ENCODE measurements at regions not wholly inside any gene's neighbourhood (a gene's known extent, or its start where the extent isn't known, plus 50 kb on each side); places are given as distances from the start of the nearest gene placed in this dataset.
A peak's percentile ranks its signal among the peaks of the same experiment; 100 is the strongest.
"Not testable (repeated sequence)": the region's sequence is repeated elsewhere in the genome, so short reads cannot be mapped to it uniquely, and the experiment has no call there.

DNA sequence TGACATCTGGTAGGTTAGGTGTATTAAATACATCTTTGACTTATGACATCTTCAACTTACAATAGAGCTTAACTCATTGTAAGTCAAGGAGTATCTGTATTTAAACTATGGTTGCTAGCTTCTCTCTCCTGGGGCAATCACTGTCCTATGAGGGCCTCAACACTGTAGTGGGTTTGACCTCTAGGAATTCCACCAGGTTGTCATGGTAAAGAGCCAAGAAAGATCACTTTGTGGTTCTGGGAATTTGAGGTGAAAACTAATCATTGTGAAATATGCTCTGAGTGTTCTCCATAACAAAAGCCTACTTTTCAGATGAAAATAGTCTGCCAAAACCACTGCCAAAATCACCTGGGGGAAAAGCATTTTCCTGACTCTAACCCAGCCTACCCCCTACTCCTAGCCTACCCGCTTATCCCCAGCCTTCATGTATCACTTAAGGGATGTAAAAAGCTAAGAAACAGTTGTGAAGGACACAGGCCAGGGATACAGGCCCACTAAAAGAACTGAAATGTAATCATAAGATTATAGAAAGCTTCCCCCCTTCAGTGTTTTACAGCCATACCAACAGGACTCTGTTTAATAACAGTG, 723.8 kb downstream of the MECOM start:
- H3K9me2 ChIP-seq (replicated peaks; ENCODE audit: insufficient read depth) = no peaks in the 10 kb centered on the region
- H3K27me3 ChIP-seq = no peaks in the 10 kb centered on the region
- no peak overlapping the region for H3K4me3 ChIP-seq
- no peak overlapping the region for H3K4me2 ChIP-seq
- H3K4me1 ChIP-seq (ENCODE audit: insufficient read depth) = no peaks in the 10 kb centered on the region
- H3K27ac ChIP-seq = no peak overlapping the region
- no peak for DNase-seq (ENCODE audit: low spot score)
- no peaks in the 10 kb centered on the region for H4K20me1 ChIP-seq (ENCODE audit: insufficient read depth, poor library complexity, severe bottlenecking)
- TF ChIP-seq EZH2 (IDR thresholded peaks at IDR 0.05; ENCODE audit: borderline replicate concordance) (no peak), EZH2phosphoT487 (IDR thresholded peaks at IDR 0.05; ENCODE audit: low read depth, severe bottlenecking, unreplicated experiment) (no peak)
- TF ChIP-seq, protein P1, sequence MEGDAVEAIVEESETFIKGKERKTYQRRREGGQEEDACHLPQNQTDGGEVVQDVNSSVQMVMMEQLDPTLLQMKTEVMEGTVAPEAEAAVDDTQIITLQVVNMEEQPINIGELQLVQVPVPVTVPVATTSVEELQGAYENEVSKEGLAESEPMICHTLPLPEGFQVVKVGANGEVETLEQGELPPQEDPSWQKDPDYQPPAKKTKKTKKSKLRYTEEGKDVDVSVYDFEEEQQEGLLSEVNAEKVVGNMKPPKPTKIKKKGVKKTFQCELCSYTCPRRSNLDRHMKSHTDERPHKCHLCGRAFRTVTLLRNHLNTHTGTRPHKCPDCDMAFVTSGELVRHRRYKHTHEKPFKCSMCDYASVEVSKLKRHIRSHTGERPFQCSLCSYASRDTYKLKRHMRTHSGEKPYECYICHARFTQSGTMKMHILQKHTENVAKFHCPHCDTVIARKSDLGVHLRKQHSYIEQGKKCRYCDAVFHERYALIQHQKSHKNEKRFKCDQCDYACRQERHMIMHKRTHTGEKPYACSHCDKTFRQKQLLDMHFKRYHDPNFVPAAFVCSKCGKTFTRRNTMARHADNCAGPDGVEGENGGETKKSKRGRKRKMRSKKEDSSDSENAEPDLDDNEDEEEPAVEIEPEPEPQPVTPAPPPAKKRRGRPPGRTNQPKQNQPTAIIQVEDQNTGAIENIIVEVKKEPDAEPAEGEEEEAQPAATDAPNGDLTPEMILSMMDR (IDR thresholded peaks at IDR 0.05; ENCODE audit: poor library complexity) = no peak
- H2AFZ ChIP-seq = no peak overlapping the region
- no peaks in the 10 kb centered on the region for H3K9me3 ChIP-seq (ENCODE audit: low read depth)
- H3K79me2 ChIP-seq = no peaks in the 10 kb centered on the region
- 65% methylated on average over 1 of the region's 1 CpG for WGBS (ENCODE audit: low lambda C conversion rate, missing lambda C conversion rate)
- no peaks in the 10 kb centered on the region for H3K36me3 ChIP-seq (replicated peaks; ENCODE audit: insufficient read depth, low read depth)

DNA sequence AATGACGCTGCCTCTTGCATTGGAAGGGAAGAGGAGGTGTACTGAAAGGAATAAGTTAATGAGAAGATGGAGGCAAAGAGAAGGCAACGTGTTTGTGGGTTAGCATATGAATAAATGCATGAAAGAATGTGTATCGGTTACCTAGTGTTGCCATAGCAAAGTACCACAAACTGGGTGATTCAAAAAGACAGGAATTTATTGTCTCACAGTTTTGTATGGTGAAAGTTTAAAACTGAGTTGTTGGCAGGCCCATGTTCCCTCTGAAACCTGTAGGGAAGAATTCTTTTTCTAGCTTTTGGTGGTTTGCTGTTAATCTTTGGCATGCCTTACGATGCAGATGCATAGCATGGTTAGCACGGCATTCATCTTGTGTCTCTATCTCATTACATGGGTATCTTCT, 729.9 kb downstream of the MECOM start:
- H3K4me1 ChIP-seq (ENCODE audit: insufficient read depth) = no peaks in the 10 kb centered on the region
- H3K4me3 ChIP-seq = no peak overlapping the region
- H2AFZ ChIP-seq = no peak overlapping the region
- H3K36me3 ChIP-seq (replicated peaks; ENCODE audit: insufficient read depth, low read depth) = no peaks in the 10 kb centered on the region
- no peaks in the 10 kb centered on the region for H3K27me3 ChIP-seq
- H3K9me2 ChIP-seq (replicated peaks; ENCODE audit: insufficient read depth) = no peaks in the 10 kb centered on the region
- no peak for TF ChIP-seq EZH2phosphoT487 (IDR thresholded peaks at IDR 0.05; ENCODE audit: low read depth, severe bottlenecking, unreplicated experiment)
- H3K9me3 ChIP-seq (ENCODE audit: low read depth) = no peaks in the 10 kb centered on the region
- H3K79me2 ChIP-seq = no peaks in the 10 kb centered on the region
- H3K27ac ChIP-seq = no peak overlapping the region
- H4K20me1 ChIP-seq (ENCODE audit: insufficient read depth, poor library complexity, severe bottlenecking) = no peaks in the 10 kb centered on the region
- no peak for DNase-seq (ENCODE audit: low spot score)
- H3K4me2 ChIP-seq = no peak overlapping the region
- WGBS (ENCODE audit: low lambda C conversion rate, missing lambda C conversion rate) = 91% methylated on average over 5 of the region's 5 CpGs

DNA sequence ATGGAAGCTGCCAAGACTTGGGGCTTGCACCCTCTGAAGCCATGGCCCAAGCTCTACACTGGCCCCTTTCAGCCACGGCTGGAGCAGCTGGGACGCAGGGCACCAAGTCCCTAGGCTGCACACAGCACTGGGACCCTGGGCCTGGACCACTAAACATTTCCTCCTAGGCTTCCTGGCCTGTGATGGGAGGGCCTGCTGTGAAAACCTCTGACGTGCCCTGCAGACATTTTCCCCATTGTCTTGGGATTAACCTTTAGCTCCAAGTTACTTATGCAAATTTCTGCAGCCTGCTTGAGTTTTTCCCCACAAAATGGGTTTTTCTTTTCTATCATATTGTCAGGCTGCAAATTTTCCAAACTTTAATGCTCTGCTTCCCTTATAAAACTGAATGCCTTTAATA, 733.5 kb downstream of the MECOM start:
- not testable (repeated sequence) for H3K9me2 ChIP-seq (replicated peaks; ENCODE audit: insufficient read depth); H4K20me1 ChIP-seq (ENCODE audit: insufficient read depth, poor library complexity, severe bottlenecking); H3K9me3 ChIP-seq (ENCODE audit: low read depth); H3K27me3 ChIP-seq; H3K27ac ChIP-seq; H3K79me2 ChIP-seq; H3K36me3 ChIP-seq (replicated peaks; ENCODE audit: insufficient read depth, low read depth); H3K4me3 ChIP-seq; H2AFZ ChIP-seq; H3K4me2 ChIP-seq; H3K4me1 ChIP-seq (ENCODE audit: insufficient read depth); DNase-seq (ENCODE audit: low spot score)
- WGBS (ENCODE audit: low lambda C conversion rate, missing lambda C conversion rate) = 84% methylated on average over 3 of the region's 3 CpGs

- TF ChIP-seq, protein P1 (IDR thresholded peaks at IDR 0.05; ENCODE audit: poor library complexity) = no peak
- TF ChIP-seq EZH2phosphoT487 (IDR thresholded peaks at IDR 0.05; ENCODE audit: low read depth, severe bottlenecking, unreplicated experiment) (no peak), EZH2 (IDR thresholded peaks at IDR 0.05; ENCODE audit: borderline replicate concordance) (no peak)
- DNase-seq (ENCODE audit: low spot score) = no peak
Observed at GRCh38 chr3:168926426-168926825, 737.1 kb downstream of the MECOM start.

More at GRCh38 chr3:168926426-168926825, 737.1 kb downstream of the MECOM start:
- Histone ChIP-seq H3K9me3 (ENCODE audit: low read depth) (no peaks in the 10 kb centered on the region), H3K4me2 (peak overlapping the region; percentile 15), H4K20me1 (ENCODE audit: insufficient read depth, poor library complexity, severe bottlenecking) (no peaks in the 10 kb centered on the region), H3K4me1 (ENCODE audit: insufficient read depth) (peaks cover 4% of the 10 kb centered on the region), H2AFZ (no peak overlapping the region), H3K27me3 (no peaks in the 10 kb centered on the region), H3K27ac (peak overlapping the region; percentile 38), H3K79me2 (no peaks in the 10 kb centered on the region), H3K4me3 (no peak overlapping the region), H3K9me2 (replicated peaks; ENCODE audit: insufficient read depth) (no peaks in the 10 kb centered on the region), H3K36me3 (replicated peaks; ENCODE audit: insufficient read depth, low read depth) (no peaks in the 10 kb centered on the region)
- 0% methylated on average over 1 of the region's 1 CpG for WGBS (ENCODE audit: low lambda C conversion rate, missing lambda C conversion rate)
